Tibial artery (tissue), 4 donors: ENCODE measurements at regions not wholly inside any gene's neighbourhood (a gene's known extent, or its start where the extent isn't known, plus 50 kb on each side); places are given as distances from the start of the nearest gene placed in this dataset.

Source experiments
- DNase-seq, 2 donors: peaks; one replicate each; pipeline ENCODE4 v3.0.0-alpha.2; 2019
- H3K27ac ChIP-seq, 2 donors: fragments of 200-600 bp; sonication (generic) in 1 of 2; 1 replicate in 1 of 2; 2 replicates in 1 of 2; pipeline ENCODE4 v1.5.1; 2018 to 2019; ENCODE audit warnings: mild to moderate bottlenecking in 1 of 2
- H3K27me3 ChIP-seq, 2 donors: fragments of 200-600 bp; sonication (generic) in 1 of 2; one replicate each; pipeline versions ENCODE4 v1.5.1 to v1.6.0; 2016 to 2019
- H3K36me3 ChIP-seq, 3 donors: fragments of 200-600 bp; sonication (generic) in 2 of 3; one replicate each; pipeline ENCODE4 v1.5.1; 2016 to 2019; ENCODE audit warnings: mild to moderate bottlenecking in 2 of 3
- H3K4me1 ChIP-seq, 4 donors: fragments of 200-600 bp; sonication (generic) in 2 of 4; 1 replicate in 3 of 4; 2 replicates in 1 of 4; pipeline ENCODE4 v1.5.1; 2016 to 2019
- H3K4me3 ChIP-seq, 2 donors: fragments of 200-600 bp; sonication (generic) in 1 of 2; 1 replicate in 1 of 2; 2 replicates in 1 of 2; pipeline ENCODE4 v1.5.1; 2018 to 2019; ENCODE audit warnings: mild to moderate bottlenecking in 2 of 2
- H3K9me3 ChIP-seq, 3 donors: fragments of 200-600 bp; sonication (generic) in 1 of 3; one replicate each; pipeline ENCODE4 v1.5.1; 2016 to 2019
- intact Hi-C: fragments of 100-400 bp; cut with DNase I; formaldehyde crosslinking; loops from one replicate; pipeline ENCODE4 v1.15.0; 2023; ENCODE audit warnings: low total_unique reads
- TF ChIP-seq, protein P1 (sequence below), 2 experiments: fragments of 200-600 bp in 1 of 2; fragments of 450-650 bp in 1 of 2; IDR thresholded peaks; one replicate each; pipeline ENCODE4 v1.5.1; 2017 to 2019; ENCODE audit warnings: antibody characterized with exemption in 2 of 2, mild to moderate bottlenecking in 1 of 2, moderate library complexity in 1 of 2

DNA sequence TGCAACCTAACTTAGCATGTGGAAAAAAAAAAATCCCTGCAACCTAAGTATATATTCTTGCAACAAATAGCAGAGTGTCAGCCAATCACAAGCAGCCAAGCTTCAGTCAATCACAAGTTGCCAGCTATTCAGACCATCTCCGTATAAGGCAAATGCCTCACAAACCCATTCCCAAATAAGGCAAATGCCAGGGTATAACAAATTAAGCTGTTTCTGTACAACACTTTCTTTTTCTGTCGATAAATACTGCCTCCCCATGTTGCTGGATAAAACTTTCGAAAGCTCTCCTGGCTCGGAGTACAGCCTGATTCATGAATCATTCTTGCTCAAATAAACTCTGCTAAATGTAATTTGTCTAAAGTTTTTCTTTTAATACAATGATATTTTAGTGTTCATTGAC, 460.7 kb upstream of the SMIM31 start:
- Histone ChIP-seq H3K4me1 (no peaks in the 10 kb centered on the region), H3K36me3 (no peaks in the 10 kb centered on the region), H3K9me3 (no peaks in the 10 kb centered on the region), H3K27ac (no peak overlapping the region), H3K4me3 (no peak overlapping the region), H3K27me3 (no peaks in the 10 kb centered on the region)
- TF ChIP-seq, protein P1, sequence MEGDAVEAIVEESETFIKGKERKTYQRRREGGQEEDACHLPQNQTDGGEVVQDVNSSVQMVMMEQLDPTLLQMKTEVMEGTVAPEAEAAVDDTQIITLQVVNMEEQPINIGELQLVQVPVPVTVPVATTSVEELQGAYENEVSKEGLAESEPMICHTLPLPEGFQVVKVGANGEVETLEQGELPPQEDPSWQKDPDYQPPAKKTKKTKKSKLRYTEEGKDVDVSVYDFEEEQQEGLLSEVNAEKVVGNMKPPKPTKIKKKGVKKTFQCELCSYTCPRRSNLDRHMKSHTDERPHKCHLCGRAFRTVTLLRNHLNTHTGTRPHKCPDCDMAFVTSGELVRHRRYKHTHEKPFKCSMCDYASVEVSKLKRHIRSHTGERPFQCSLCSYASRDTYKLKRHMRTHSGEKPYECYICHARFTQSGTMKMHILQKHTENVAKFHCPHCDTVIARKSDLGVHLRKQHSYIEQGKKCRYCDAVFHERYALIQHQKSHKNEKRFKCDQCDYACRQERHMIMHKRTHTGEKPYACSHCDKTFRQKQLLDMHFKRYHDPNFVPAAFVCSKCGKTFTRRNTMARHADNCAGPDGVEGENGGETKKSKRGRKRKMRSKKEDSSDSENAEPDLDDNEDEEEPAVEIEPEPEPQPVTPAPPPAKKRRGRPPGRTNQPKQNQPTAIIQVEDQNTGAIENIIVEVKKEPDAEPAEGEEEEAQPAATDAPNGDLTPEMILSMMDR (IDR thresholded peaks at IDR 0.05): no peak
- no peak for DNase-seq
- intact Hi-C loops: no loop called here

DNA sequence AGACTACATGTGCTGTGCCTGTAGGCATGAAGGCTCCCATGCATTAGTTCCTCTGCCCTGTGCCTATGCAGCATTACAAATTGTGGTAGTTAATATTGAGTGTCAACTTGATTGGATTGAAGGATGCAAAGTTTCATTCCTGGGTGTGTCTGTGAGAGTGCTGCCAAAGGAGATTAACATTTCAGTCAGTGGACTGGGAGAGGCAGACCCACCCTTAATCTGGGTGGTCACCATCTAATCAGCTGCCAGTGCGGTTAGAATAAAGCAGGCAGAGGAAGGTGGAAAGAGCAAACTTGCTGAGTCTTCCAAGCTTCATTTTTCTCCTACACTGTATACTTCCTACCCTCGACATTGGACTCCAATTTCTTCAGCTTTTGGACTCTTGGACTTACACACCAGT, 460.2 kb upstream of the SMIM31 start:
- no peaks in the 10 kb centered on the region for H3K27me3 ChIP-seq
- no peaks in the 10 kb centered on the region for H3K4me1 ChIP-seq
- H3K9me3 ChIP-seq: no peaks in the 10 kb centered on the region
- no peaks in the 10 kb centered on the region for H3K36me3 ChIP-seq
- no peak overlapping the region for H3K4me3 ChIP-seq
- TF ChIP-seq, protein P1 (IDR thresholded peaks at IDR 0.05): no peak
- H3K27ac ChIP-seq: no peak overlapping the region
- DNase-seq: no peak
- intact Hi-C loops: no loop called here

DNA sequence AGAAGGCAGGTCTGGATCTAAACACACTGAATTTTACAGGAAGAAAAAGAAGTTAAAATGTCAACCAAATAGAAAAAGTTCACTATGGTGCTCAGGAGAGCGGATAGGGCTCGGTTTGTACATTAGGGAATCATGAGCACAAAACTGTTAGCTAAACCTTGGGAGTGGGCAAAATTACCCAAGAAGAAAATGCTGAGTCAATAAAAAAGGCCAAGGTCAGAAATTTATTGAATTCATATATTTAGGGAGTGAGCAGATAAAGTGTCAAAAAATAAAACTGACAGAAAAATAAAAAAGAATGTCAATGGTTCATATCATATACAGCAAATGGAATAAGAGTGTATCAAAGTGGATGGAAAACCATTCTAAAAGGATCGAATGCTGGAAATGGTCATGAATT, 452.5 kb upstream of the SMIM31 start:
- DNase-seq: no peak
- no peaks in the 10 kb centered on the region for H3K9me3 ChIP-seq
- H3K27me3 ChIP-seq: no peaks in the 10 kb centered on the region
- H3K4me3 ChIP-seq: no peak overlapping the region
- TF ChIP-seq, protein P1 (IDR thresholded peaks at IDR 0.05): no peak
- no peak overlapping the region for H3K27ac ChIP-seq
- H3K4me1 ChIP-seq: no peaks in the 10 kb centered on the region
- H3K36me3 ChIP-seq: no peaks in the 10 kb centered on the region
- intact Hi-C loops: no loop called here

DNA sequence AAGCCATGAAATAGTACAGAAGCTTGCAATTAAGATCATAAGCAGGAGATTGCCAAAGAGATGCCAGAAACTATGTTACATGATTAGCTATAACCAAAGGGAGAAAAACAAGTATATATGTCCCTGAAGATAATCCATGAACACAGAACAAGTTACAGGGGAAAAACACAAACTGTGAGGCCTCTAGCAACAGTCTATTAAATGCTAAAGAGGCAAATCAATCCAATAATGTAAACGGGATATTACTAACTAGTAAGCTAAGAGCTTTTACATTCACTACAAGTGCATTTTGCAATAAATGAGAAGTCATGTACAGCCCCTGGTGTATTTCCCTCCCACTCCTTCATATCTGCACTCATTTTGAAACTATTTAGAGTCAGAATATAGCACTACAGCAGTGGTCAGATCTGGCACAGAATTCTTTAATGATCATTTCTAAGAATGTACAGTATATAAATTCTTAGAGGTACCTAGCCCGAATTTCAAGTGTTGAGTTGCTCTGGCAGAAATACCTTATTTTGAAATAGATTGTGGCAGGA, 449.8 kb upstream of the SMIM31 start:
- H3K27me3 ChIP-seq: no peaks in the 10 kb centered on the region
- intact Hi-C loops: no loop called here

DNA sequence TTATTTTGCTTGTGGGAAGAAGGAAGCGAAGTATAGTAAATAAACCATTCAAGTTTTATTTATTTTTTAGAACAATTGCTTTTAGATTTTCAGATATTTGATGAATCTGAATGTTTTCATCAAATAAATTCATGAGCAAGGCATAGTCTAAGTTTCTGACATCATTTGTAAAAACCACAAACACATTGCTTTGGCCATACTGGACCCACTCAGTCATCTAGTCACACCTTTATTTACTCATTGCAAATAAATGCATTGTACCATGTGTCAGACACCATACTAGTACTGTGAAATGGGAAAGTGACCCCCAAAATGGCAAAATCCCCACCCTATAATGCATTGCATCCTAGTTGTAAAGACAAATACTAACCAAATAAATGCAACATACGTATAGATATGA, 449.1 kb upstream of the SMIM31 start:
- H3K4me3 ChIP-seq: no peak overlapping the region
- intact Hi-C loops: no loop called here
- no peaks in the 10 kb centered on the region for H3K9me3 ChIP-seq
- H3K27ac ChIP-seq: no peak overlapping the region
- H3K4me1 ChIP-seq: no peaks in the 10 kb centered on the region
- no peaks in the 10 kb centered on the region for H3K36me3 ChIP-seq
- no peaks in the 10 kb centered on the region for H3K27me3 ChIP-seq
- no peak for DNase-seq
- TF ChIP-seq, protein P1 (IDR thresholded peaks at IDR 0.05): no peak

More for the DNA sequence above, 449.8 kb upstream of the SMIM31 start:
- no peak overlapping the region for H3K4me3 ChIP-seq
- H3K36me3 ChIP-seq: no peaks in the 10 kb centered on the region
- H3K4me1 ChIP-seq: no peaks in the 10 kb centered on the region
- TF ChIP-seq, protein P1 (IDR thresholded peaks at IDR 0.05): no peak
- no peaks in the 10 kb centered on the region for H3K9me3 ChIP-seq
- no peak overlapping the region for H3K27ac ChIP-seq
- no peak for DNase-seq

DNA sequence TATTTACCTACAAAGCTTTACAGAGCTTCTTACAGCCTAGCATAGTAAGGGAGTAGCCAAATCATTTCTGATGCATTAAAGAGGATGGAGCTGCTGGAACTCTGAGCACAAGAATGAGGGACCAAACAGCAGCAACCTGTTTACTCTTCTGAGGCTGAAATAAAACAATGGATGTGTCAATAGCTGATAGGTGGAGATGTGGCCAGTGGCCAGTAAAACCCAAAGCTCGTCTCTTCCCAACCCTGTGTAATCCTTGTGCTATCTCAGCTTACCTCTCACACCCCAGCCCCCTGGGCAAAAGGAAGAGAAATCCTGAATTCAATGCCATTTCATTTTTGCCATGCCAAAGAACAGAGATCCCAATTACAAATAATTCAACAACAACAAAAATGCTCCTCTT, 446.7 kb upstream of the SMIM31 start:
- no peak overlapping the region for H3K27ac ChIP-seq
- no peaks in the 10 kb centered on the region for H3K27me3 ChIP-seq
- H3K9me3 ChIP-seq: no peaks in the 10 kb centered on the region
- intact Hi-C loops: no loop called here
- no peak for DNase-seq
- no peaks in the 10 kb centered on the region for H3K4me1 ChIP-seq
- H3K36me3 ChIP-seq: no peaks in the 10 kb centered on the region
- TF ChIP-seq, protein P1 (IDR thresholded peaks at IDR 0.05): no peak
- H3K4me3 ChIP-seq: no peak overlapping the region
